OCI-LY3 (cell line): ENCODE measurements at regions not wholly inside any gene's neighbourhood (a gene's known extent, or its start where the extent isn't known, plus 50 kb on each side); places are given as distances from the start of the nearest gene placed in this dataset.

ENCODE experiments used
- H2AFZ ChIP-seq: fragments of 200-600, 300-600 bp; shearing (Covaris generic); 2 replicates; pipeline ENCODE4 v1.6.0; 2014; ENCODE audit warnings: antibody characterized with exemption, low read depth, low read length
- H3K27ac ChIP-seq: fragments of 200-600, 300-600 bp; sonication (generic); 2 replicates; pipeline ENCODE4 v1.5.1; 2014; ENCODE audit warnings: mild to moderate bottlenecking, low read length, moderate library complexity, mixed read lengths
- H3K27me3 ChIP-seq: fragments of 200-600, 300-600 bp; sonication (generic); 2 replicates; pipeline ENCODE4 v1.6.1; 2014; ENCODE audit warnings: low read depth, low read length, mixed read lengths
- H3K36me3 ChIP-seq: fragments of 200-600, 300-600 bp; sonication (generic); replicated peaks from 2 replicates; pipeline ENCODE3; 2014; ENCODE audit warnings: low read depth, low read length, mixed read lengths
- H3K4me1 ChIP-seq: fragments of 300-600, 200-600 bp; sonication (generic); 2 replicates; pipeline ENCODE4 v1.6.1; 2014; ENCODE audit warnings: low read length, mixed read lengths
- H3K4me2 ChIP-seq: fragments of 200-600, 300-600 bp; sonication (generic); 2 replicates; pipeline ENCODE4 v1.6.1; 2014; ENCODE audit warnings: low read length, mixed read lengths
- H3K4me3 ChIP-seq: fragments of 300-600, 200-600 bp; sonication (generic); 2 replicates; pipeline ENCODE4 v1.5.1; 2014; ENCODE audit warnings: antibody characterized with exemption, mild to moderate bottlenecking, low read length, moderate library complexity
- H3K79me2 ChIP-seq: fragments of 300-600, 200-600 bp; shearing (Covaris generic); 2 replicates; pipeline ENCODE4 v1.6.1; 2014; ENCODE audit warnings: mild to moderate bottlenecking, low read length, mixed read lengths
- H3K9ac ChIP-seq: fragments of 300-600, 200-600 bp; shearing (Covaris generic); 2 replicates; pipeline ENCODE4 v1.6.0; 2014; ENCODE audit warnings: mild to moderate bottlenecking, low read length, moderate library complexity
- H3K9me3 ChIP-seq: fragments of 200-600, 300-600 bp; shearing (Covaris generic); 2 replicates; pipeline ENCODE4 v1.6.1; 2014; ENCODE audit warnings: low read length, mixed read lengths; ENCODE audit not compliant: insufficient read depth
- H4K20me1 ChIP-seq: fragments of 200-600, 300-600 bp; sonication (generic); 2 replicates; pipeline ENCODE4 v1.6.1; 2016; ENCODE audit warnings: low read length, mixed read lengths; ENCODE audit not compliant: insufficient read depth
- CTCF ChIP-seq: fragments of 200-600, 300-600 bp; sonication (generic); IDR thresholded peaks from 2 replicates; pipeline ENCODE4 v1.5.1; 2014; ENCODE audit warnings: antibody characterized with exemption, low read length, low read depth
- EZH2phosphoT487 ChIP-seq: fragments of 200-600 bp; shearing (Covaris generic); IDR thresholded peaks from 2 replicates; pipeline ENCODE4 v1.6.1; 2018; ENCODE audit warnings: antibody characterized with exemption, mixed run types, low read depth

GRCh38 chr9:126038790-126039189, 287.8 kb upstream of the MVB12B start:
- no peaks in the 10 kb centered on the region for H4K20me1 ChIP-seq
- H3K9me3 ChIP-seq = no peaks in the 10 kb centered on the region
- no peaks in the 10 kb centered on the region for H3K4me1 ChIP-seq
- no peaks in the 10 kb centered on the region for H3K79me2 ChIP-seq
- H3K27me3 ChIP-seq = peaks cover 33% of the 10 kb centered on the region
- H2AFZ ChIP-seq = no peak overlapping the region
- H3K4me2 ChIP-seq = no peak overlapping the region
- no peak overlapping the region for H3K4me3 ChIP-seq
- no peaks in the 10 kb centered on the region for H3K36me3 ChIP-seq
- H3K9ac ChIP-seq = no peak overlapping the region
- TF ChIP-seq EZH2phosphoT487 (no peak), CTCF (no peak)
- no peak overlapping the region for H3K27ac ChIP-seq

DNA sequence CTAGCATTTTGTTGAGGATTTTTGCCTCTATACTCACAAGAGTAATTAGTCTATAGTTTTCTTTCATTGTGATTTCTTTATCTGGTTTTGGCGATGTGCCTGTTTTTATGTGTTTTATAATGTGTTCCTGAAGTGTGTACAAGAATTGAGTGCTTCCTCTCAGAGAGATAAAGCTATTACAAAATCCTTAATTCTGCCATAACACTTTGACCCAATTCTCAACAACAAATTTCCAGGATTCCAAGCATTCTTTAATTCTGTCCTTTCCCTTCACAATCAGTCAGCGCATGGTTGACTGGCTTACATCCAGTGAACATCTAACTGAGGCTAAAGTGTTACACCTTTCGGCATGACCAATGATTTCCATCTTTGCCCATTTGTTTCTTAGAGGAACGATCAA, 282.9 kb upstream of the MVB12B start:
- Histone ChIP-seq H3K9me3 (peaks cover 5% of the 10 kb centered on the region; the same call in 1 of the 2 replicates), H3K9ac (no peak overlapping the region), H2AFZ (no peak overlapping the region), H4K20me1 (no peaks in the 10 kb centered on the region), H3K27ac (no peak overlapping the region), H3K79me2 (no peaks in the 10 kb centered on the region), H3K27me3 (peaks cover 34% of the 10 kb centered on the region), H3K36me3 (no peaks in the 10 kb centered on the region), H3K4me1 (no peaks in the 10 kb centered on the region), H3K4me3 (no peak overlapping the region), H3K4me2 (no peak overlapping the region)
- no peak for TF ChIP-seq EZH2phosphoT487
- no peak for TF ChIP-seq CTCF

DNA sequence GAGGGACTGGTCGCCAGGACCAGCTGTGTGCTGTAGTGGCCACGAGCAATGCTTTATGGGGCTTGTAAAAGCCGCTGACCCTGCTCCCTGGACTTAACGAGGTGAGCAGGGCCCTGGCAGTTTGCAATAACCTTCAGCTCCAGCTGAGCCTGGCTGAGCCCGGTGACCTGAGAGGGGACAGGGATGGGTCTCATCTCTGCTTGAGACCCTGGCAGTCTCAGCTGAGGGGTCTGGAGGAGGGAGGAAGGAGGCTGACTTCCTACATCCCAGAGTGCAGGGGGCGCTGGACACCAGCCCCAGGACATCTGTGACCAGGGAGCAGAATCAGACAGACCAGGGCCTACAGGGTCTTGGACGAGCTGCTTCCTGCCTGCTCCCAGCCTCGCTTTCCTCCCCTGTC, 277.5 kb upstream of the MVB12B start:
- no peak overlapping the region for H3K4me2 ChIP-seq
- H3K9ac ChIP-seq = no peak overlapping the region
- no peak overlapping the region for H2AFZ ChIP-seq
- TF ChIP-seq EZH2phosphoT487 (no peak), CTCF (no peak)
- H3K27ac ChIP-seq = no peak overlapping the region
- no peaks in the 10 kb centered on the region for H3K79me2 ChIP-seq
- H3K9me3 ChIP-seq = peaks cover 5% of the 10 kb centered on the region; the same call in 1 of the 2 replicates
- H3K36me3 ChIP-seq = no peaks in the 10 kb centered on the region
- no peaks in the 10 kb centered on the region for H3K4me1 ChIP-seq
- H3K27me3 ChIP-seq = peaks cover 18% of the 10 kb centered on the region; the same call in 1 of the 2 replicates
- H3K4me3 ChIP-seq = no peak overlapping the region
- no peaks in the 10 kb centered on the region for H4K20me1 ChIP-seq

DNA sequence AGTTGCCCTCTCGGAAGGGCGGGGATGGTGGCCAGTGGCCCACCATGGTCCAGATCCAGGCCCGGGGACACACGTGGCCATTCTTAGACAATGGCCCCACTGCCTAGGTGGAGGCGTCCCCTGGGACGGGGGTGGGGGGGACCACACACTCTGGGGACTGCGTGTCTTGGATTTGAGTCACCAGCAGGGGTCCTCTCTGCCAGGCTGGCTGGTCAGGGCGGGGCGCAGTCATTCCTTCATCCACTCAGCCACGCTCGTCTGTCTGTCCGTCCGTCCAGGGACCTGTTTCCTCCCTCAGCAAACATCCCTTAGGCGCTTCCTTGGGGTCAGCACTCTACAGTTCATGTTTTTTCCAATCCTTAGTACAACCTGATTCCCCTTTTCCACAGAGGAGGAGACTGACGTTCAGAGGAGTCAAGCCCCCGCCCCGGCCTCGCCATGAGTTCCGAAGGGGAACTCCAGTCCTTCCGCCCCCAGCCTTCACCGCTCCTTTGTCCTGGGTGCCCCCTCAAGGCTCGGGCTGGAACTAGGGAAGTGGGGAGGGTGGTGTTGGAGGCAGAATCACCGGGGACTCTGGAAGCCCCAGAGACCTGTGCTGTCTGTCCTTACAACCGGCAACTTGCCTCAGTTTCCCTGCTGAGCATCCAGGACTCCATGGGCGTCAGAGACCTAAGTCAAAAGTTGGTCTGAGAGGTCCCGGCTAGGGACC, 276.6 kb upstream of the MVB12B start:
- no peaks in the 10 kb centered on the region for H3K4me1 ChIP-seq
- no peak overlapping the region for H3K4me3 ChIP-seq
- no peaks in the 10 kb centered on the region for H3K36me3 ChIP-seq
- no peak overlapping the region for H3K4me2 ChIP-seq
- no peak overlapping the region for H3K9ac ChIP-seq
- H3K27ac ChIP-seq = no peak overlapping the region
- H3K9me3 ChIP-seq = peaks cover 5% of the 10 kb centered on the region; the same call in 1 of the 2 replicates
- H3K79me2 ChIP-seq = no peaks in the 10 kb centered on the region
- peaks cover 22% of the 10 kb centered on the region; the same call in 1 of the 2 replicates for H3K27me3 ChIP-seq
- no peak overlapping the region for H2AFZ ChIP-seq
- TF ChIP-seq EZH2phosphoT487 = no peak
- TF ChIP-seq CTCF = no peak
- H4K20me1 ChIP-seq = no peaks in the 10 kb centered on the region
